Tongue (tissue), 1 donor: ENCODE measurements at regions not wholly inside any gene's neighbourhood (a gene's known extent, or its start where the extent isn't known, plus 50 kb on each side); places are given as distances from the start of the nearest gene placed in this dataset.

Experiments
- DNase-seq: peaks from one replicate; pipeline ENCODE4 v3.0.0-alpha.2; 2015

DNA sequence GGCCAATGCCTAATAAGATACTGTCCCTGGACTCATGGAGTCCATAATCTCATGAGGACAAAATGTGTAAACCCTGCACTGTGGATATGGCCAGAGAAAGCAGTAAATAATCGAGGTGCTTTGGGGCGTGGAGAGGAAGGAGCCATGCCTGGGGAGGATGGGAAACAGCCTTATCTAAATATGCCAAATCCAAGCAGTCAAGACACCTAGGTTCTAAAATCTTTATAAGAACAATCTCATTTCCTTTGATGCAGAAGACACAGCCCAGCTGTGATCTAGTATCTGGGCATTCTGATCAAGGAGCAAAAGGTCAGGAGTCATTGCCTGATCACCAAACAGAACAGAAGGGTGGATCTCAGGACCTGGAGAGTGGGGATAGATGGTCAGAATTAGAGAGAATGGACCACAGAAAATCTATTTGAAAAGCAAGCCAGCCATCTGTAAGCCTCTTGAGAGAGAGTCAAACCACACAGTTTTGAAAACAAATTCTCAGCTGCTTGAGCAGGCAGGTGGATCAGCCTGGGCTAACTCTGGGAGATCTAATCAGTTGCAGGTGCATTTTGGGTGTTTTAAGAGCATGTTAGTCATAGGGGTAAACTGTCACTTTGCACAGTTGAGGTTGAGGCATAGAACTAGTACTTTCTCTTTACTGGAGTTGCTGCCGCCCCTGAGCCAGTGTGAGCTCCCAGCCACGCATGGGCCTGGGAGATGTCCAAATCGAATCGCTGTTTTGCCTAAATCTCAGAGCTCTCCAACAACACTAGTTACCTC lies 130.8 kb upstream of the TNFAIP3 start:
- no peak for DNase-seq

GRCh38 chr6:137736911-137737310 lies 130.1 kb upstream of the TNFAIP3 start:
- no peak for DNase-seq

GRCh38 chr6:137737836-137738596 lies 129.0 kb upstream of the TNFAIP3 start:
- no peak for DNase-seq

DNA sequence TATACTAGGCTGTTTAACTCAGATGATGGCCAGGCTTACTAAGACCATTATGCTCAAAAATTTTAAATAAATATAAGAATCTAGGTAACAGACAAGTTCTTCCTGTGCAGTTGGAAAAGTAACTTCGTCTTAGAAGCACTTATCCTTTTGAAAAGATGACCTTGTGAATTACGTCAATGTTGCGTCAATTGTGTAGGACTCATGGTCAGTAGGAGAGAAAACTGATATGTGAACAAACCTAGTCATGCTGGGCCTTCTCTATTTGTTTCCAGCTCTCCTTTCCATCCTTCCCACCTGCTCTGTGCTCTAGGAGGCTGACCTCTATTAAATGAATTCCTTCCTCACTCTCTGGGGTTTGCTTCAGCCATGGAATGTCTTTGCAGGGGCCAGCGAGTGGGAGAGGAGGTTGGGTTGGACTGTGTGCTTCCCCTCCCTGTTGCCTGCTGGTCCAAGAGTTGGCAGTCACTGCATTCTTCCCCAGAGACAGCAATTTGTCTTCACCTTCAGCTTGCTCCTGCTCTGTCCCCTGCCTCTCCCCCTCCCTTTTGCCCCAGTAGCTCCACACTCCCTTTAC lies 128.0 kb upstream of the TNFAIP3 start:
- no peak for DNase-seq

- no peak for DNase-seq
Observed at GRCh38 chr6:137739544-137739943, 127.5 kb upstream of the TNFAIP3 start.

DNA sequence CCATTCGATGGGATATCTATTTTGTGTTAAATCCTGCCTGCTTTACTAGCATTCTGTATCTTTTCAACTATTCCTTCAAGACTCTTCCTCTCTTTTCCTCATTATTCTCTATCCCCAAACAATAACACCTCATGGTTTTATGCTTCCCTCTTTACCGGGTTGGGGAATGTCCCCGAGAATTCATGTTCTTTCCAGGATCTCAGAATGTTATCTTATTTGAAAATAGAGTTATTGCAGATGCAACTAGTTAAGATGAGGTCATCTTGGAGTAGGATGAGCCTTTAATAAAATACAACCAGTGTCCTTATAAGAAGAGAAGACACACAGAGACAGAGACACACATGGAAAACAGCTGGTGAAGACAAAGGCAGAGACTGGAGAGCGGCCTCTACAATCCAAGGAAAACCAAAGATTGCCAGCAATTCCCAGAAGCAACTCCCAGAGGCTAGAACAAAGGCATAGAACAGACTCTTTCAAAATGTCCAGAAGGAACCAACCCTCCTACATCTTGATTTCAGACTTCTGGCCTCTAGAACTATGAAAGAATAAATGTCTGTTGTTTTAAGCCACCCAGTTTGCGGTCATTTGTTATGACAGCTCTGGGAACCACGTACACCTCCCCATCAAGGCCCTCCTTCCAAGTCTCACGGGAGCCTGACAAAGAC lies 126.8 kb upstream of the TNFAIP3 start:
- DNase-seq: peak; percentile 45

DNA sequence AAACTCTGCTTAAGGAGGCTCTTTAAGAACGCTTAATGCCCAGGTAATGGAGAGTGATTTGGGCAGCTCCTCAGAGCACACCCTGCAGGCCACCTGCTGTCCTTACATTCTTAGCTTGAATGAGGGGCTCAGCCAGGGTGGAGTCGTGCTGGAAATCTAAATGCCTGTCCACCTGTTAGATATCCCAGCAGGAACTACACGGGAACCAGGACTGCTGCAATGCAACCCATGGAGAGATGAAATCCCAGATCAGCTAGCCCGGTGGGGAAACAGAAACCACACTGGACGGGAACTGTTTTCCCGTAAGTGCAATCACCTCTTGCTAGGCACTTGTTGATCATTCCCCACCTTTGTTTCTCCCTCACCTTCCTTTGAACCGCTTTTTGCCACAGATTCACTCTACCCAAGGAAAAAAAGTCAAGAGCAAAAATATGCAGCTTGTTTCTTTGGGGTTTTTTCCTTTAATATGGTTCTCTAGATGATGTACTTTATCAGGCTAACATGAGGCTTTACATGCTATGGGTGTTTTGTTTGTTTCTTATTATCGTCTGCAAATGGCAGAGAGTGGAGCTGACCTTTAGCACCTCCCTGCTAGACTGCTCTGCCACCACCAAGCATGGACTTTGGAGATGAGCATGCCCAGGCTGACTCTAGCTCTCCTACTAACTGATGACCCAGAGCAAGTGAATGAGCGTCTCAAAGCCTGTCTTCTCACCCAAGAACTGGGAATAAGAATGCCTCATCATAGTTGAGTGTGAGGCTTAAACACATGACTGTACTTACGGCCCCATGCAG lies 125.9 kb upstream of the TNFAIP3 start:
- no peak for DNase-seq

DNA sequence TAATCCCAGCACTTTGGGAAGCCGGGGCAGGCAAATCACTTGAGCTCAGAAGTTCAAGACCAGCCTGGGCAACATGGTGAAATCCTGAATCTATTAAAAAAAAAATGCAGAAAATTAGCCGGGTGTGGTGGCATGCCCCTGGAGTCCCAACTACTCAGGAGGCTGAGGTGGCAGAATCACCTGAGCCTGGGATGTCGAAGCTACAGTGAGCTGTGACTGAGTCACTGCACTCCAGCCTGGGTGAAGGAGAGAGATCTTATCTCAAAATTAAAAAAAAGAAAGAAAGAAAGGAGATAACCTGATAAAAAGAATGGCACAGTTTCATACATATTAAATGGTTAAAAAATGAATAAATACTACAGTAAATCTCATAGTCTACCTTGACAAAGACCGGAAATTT lies 123.6 kb upstream of the TNFAIP3 start:
- DNase-seq: no peak

DNA sequence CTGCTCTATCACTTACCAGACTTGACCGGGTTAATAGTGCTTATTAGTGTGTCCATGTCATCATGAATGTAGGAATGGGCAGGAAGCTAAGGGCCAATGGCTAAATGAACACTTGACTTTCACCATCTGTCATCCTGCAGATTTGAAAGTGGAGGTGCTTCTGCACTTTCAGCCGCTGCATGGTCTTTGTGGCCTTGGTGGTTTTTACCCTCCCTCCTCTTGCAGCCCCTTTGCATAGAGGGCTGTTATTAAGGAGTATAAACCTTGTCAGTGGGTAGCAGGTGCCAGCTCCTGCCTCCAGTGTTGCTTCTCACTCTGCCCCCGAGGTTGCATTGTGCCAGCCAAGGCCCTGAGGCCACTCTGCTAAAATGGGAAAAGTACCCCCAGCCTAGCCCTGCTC lies 122.2 kb upstream of the TNFAIP3 start:
- no peak for DNase-seq

GRCh38 chr6:137745321-137745720 lies 121.7 kb upstream of the TNFAIP3 start:
- no peak for DNase-seq

DNA sequence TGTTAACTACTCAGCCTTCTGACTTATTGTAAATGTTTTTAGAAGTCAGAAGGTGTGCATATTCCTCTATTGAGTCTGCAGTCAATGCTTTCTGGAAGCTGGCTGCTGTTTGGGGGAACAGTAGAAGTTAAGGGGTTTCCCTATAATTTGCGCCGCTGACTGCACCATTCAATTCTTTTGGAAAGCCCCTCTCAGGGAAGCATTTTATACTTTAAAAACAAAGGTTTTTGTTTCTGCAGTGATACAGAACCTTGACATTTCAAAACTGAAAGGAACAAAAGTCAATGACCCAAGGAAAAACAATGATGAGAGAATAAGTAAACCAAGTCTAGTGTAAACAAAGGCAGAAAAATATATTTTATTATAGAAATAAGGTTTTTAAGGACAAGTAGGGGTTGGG lies 120.8 kb upstream of the TNFAIP3 start:
- DNase-seq: no peak

GRCh38 chr6:137749696-137750211 lies 117.3 kb upstream of the TNFAIP3 start:
- no peak for DNase-seq

DNA sequence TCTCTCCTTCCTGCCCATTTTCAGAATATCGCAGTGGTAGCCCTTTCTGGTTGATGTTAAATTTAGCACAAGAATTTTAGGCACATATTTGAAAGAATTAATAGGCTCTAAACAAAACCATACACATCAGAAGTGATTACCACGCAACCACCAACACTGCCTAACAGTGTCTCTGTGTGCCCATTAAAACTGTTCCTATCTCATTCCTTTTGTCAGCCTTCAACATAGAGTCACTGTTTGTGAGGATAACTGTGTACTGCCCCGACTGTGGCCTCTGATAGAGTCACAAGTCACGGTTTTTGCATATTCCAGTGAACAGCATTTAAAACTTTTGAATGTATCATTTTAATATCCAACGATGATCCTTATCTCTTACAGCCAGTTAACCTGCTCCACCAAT lies 116.8 kb upstream of the TNFAIP3 start:
- DNase-seq: no peak

- DNase-seq: no peak
Observed at GRCh38 chr6:137751768-137752560, 115.1 kb upstream of the TNFAIP3 start.

DNA sequence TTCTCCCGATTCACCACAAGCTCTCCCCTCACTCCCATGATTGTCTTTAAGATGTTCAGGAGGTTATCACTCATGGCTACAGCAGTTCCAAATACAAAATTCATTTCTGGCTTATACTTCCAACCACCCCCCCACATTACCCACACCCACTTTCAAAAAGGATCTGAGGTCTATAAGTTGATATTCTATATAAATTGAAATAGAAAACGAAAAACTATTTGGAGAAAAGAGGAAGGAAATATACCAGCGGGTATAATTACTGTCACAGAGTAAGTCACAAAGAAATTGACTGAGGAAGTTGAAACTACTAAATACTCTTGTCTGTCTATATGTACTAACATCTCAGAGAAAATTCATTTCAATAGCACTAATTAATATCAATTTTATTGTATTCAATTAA lies 112.7 kb upstream of the TNFAIP3 start:
- no peak for DNase-seq

DNA sequence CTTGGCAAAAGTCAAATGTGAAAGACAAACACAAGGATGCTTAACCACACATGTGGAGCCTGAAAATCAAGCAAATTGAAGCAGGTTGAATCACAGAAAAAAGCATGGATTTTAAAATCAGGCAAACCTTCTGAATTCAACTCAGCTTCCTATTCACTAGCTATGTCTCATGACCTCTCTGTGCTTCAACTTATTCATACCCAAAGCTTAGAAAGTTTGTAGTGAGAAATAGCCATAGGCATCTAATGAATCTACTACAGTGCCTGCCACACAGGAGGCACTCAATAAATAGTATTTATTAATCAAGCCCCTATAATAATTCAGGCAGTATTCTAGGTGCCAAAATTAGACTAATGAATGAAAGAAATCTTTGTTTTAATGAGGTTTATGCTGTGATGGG lies 112.2 kb upstream of the TNFAIP3 start:
- no peak for DNase-seq

GRCh38 chr6:137755284-137755683 lies 111.8 kb upstream of the TNFAIP3 start:
- no peak for DNase-seq

- DNase-seq: no peak
Observed at GRCh38 chr6:137756788-137757187, 110.3 kb upstream of the TNFAIP3 start.

- DNase-seq: no peak
Observed at GRCh38 chr6:137758661-137759060, 108.4 kb upstream of the TNFAIP3 start.

- DNase-seq: no peak
Observed at GRCh38 chr6:137759624-137760023, 107.4 kb upstream of the TNFAIP3 start.

GRCh38 chr6:137761072-137761471 lies 106.0 kb upstream of the TNFAIP3 start:
- DNase-seq: no peak
